ENCODE measurements at regions not wholly inside any gene's neighbourhood (a gene's known extent, or its start where the extent isn't known, plus 50 kb on each side); places are given as distances from the start of the nearest gene placed in this dataset.
"Not testable (repeated sequence)": the region's sequence is repeated elsewhere in the genome, so short reads cannot be mapped to it uniquely, and the experiment has no call there.

DNA sequence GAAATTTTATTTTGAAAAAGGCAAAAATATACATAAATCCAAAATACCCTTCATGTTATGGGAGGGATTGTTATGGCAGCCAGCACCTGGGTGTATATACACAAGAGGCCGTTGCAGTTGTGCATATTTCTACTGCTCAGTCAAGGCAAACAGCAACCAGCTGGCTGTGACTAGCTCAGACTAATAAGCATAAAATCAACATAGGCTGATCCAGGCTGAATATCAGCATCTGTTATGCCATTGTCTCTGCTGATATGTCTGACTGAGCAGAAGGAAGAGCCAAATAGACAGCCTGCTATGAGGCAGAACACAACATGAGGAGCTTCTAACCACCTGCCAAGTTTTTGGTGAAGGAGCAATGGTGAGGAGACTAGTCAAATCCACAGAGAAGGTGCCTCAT is 457.5 kb upstream of the ALCAM start:
- peak in 3 of 4 donors; percentile 30 to 44 (median 31) for DNase-seq (ENCODE audit: low read depth in 4 of 4, low spot score in 3 of 4)

DNA sequence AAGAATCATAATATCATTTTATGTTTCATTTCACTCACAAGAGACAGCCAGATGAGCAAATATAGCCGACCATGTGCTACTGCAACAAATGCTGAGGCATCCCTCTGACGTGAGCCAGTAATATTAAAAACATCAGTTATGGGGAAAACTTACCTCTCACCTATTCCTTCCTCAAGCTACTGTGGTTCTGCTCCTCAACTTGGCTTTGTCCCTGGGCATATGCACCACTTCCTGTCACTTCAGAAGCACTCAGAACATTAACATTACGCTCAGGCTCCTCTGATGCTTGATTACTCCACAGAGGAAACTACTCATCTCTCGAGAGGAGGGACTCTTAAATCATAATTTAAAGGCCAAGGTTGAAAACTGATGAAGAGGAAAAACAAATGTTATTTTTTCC is 457.0 kb upstream of the ALCAM start:
- no peak for DNase-seq (ENCODE audit: low read depth in 4 of 4, low spot score in 3 of 4)

GRCh38 chr3:104911376-104911775 is 455.3 kb upstream of the ALCAM start:
- no peak for DNase-seq (ENCODE audit: low read depth in 4 of 4, low spot score in 3 of 4)

DNA sequence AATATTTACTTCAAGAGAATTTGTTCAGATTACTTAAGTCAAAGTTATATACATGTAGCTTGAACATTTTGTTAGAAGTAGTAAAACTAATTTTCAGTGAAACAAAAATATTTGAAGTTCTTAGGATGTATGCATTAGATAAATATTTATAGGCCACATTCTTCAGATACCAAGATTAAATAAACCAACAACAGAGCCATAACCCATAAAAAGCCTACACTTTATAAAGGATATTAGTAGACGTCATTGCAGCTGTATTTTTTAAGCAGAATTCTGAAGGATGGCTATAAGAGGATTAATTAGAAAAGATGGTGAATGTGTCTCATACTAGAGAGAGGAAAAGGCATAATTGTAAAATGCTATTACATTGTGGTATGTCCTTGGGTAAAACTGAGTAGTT is 449.7 kb upstream of the ALCAM start:
- no peak for DNase-seq (ENCODE audit: low read depth in 4 of 4, low spot score in 3 of 4)

DNA sequence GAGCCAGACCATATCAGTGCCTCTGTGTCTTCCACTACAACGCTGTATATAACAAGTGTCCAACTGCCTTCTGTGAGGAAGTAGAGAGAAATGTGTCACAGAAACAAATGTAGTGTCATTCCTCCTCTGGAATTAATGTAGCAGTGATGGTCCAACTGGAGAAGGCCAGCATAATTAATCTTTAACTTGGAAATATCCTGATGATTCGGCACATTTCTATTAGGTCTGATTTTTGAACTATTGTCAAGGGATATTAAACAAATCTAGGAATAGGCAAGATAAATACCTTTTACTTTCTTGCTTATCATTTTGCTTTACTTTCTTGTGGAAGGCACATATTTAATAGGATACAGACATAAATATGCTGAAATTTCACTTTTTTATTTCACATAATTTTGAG is 446.2 kb upstream of the ALCAM start:
- no peak for DNase-seq (ENCODE audit: low read depth in 4 of 4, low spot score in 3 of 4)

GRCh38 chr3:104933972-104934371 is 432.7 kb upstream of the ALCAM start:
- no peak for DNase-seq (ENCODE audit: low read depth in 4 of 4, low spot score in 3 of 4)

- no peak for DNase-seq (ENCODE audit: low read depth in 4 of 4, low spot score in 3 of 4)
Observed at GRCh38 chr3:104935613-104936012, 431.1 kb upstream of the ALCAM start.

DNA sequence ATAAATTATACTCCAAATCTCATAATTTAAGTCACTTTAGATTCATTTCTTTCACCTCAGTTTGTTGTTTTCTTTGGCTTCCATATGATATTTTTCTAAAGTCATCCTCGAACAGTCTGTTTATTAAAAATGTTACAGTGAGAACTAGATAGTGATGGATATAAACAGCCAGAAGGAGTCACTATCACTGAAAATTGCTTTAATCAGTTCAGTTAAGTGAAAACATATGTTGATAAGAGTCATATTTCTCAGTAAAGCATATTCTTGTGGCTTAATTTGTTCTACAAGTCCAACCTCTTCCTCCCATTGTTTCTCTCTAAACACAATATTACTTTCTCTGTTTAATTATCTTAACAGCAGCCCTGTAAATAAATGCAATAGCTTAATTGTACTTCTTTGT is 427.5 kb upstream of the ALCAM start:
- DNase-seq (ENCODE audit: low read depth in 4 of 4, low spot score in 3 of 4): no peak

DNA sequence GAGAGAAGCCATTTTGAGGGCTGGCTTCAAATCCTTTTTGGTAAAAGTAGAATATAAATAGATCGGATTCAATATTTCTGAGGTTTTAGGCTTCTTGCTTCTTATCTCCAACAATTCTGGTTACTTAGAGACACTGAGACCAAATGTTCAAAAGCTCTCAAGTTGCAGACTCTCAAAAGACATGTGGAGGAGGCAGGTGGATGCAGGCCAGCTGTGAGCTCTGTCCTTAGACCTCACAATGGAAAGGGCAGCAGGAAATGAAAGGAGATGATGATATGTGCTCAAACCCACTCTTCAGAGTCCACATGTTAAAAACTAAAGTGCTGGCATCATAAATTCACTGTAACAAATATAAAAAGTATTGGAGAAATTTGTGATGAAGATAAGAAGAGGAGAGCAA is 424.9 kb upstream of the ALCAM start:
- no peak for DNase-seq (ENCODE audit: low read depth in 4 of 4, low spot score in 3 of 4)

- no peak for DNase-seq (ENCODE audit: low read depth in 4 of 4, low spot score in 3 of 4)
Observed at GRCh38 chr3:104943974-104944373, 422.7 kb upstream of the ALCAM start.

DNA sequence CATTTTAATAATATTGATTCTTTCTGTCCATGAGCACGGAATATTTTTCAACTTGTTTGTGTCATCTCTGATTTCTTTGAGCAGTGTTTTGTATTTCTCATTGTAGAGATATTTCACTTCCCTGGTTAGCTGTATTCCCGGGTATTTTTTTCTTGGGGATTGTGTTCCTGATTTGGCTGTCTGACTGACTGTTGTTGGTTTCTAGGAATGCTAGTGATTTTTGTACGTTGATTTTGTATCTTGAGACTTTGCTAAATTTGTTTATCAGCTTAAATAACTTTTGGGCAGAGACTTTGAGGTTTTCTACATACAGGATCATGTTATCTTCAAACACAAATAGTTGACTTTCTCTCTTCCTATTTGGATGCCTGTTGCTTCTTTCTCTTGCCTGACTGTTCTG is 418.8 kb upstream of the ALCAM start:
- DNase-seq (ENCODE audit: low read depth in 4 of 4, low spot score in 3 of 4): no peak

DNA sequence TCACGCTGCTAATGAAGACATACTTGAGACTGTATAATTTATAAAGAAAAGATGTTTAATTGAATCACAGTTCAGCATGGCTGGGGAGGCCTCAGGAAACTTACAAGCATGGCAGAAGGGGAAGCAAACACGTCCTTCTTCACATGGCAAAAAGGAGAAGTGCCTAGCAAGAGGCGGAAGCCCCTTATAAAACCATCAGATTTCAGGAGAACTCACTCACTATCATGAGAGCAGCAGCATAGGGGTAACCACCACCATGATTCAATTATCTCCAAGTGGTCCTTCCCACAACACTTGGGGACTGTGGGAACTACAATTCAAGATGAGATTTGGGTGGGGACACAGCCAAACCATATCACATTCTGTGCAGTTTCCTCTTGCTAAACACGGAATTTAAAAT is 416.9 kb upstream of the ALCAM start:
- not testable (repeated sequence) for DNase-seq (ENCODE audit: low read depth in 4 of 4, low spot score in 3 of 4)

GRCh38 chr3:104951426-104951825 is 415.3 kb upstream of the ALCAM start:
- DNase-seq (ENCODE audit: low read depth in 4 of 4, low spot score in 3 of 4): no peak

GRCh38 chr3:104952146-104952972 is 414.4 kb upstream of the ALCAM start:
- no peak for DNase-seq (ENCODE audit: low read depth in 4 of 4, low spot score in 3 of 4)

GRCh38 chr3:104956620-104957345 is 409.9 kb upstream of the ALCAM start:
- no peak for DNase-seq (ENCODE audit: low read depth in 4 of 4, low spot score in 3 of 4)

DNA sequence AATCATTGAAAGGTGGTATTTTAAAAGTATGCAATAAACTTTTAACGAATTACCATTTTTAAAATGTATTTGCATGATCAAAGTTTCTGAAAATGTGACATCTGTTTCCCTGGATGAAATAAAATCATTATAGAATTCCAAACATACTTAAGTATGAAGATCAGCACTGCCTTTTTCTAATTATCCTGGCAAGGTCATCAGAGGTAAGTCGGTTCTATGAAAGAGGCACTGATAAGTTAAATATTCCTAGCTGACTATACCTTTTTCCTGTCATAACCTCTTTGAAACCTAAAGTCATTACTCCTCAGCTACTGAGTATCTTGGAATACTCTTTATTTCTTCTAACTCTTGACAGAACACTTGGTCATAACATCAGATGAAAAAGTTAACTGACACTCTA is 406.1 kb upstream of the ALCAM start:
- DNase-seq (ENCODE audit: low read depth in 4 of 4, low spot score in 3 of 4): no peak

- DNase-seq (ENCODE audit: low read depth in 4 of 4, low spot score in 3 of 4): peak in 1 of 4 donors; percentile 8
Observed at GRCh38 chr3:104961851-104962250, 404.9 kb upstream of the ALCAM start.

- DNase-seq (ENCODE audit: low read depth in 4 of 4, low spot score in 3 of 4): no peak
Observed at GRCh38 chr3:104974316-104974715, 392.4 kb upstream of the ALCAM start.

- DNase-seq (ENCODE audit: low read depth in 4 of 4, low spot score in 3 of 4): no peak
Observed at GRCh38 chr3:104977719-104978118, 389.0 kb upstream of the ALCAM start.

DNA sequence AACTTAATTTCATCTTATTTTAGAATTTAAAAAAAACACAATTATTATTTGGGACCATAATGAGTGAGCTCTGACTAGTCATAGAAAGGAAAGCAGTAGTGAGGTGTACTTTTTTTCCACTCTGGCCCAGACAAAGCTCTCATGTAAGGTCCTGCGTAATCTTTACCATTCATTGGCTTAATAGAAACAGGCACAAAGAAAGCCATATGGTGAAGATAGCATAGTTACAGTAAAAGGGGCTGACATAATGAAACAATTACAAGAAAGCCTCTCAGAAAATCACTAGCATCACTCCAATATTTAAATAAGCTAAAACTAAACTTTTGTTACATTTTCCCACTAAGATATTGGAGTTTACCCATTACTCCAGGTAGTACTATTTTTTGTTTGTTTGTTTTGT is 384.6 kb upstream of the ALCAM start:
- no peak for DNase-seq (ENCODE audit: low read depth in 4 of 4, low spot score in 3 of 4)

DNA sequence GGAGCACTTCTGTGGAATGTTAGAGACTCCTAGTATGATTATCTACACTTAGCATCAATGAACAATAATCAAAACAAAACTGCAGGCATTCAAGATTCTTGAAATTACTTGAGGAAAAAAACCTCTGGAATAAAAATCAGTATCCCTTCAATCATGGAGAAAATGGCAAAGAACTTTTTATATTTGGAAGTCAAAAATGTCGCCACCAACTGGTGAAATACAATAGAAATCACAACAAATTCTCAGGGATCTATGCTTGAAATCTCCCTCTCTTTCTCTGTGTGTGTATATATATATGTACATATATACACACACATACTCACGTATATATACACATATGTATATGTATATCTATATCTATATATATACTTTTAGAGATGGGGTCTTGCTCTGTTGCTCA is 378.9 kb upstream of the ALCAM start:
- no peak for DNase-seq (ENCODE audit: low read depth in 4 of 4, low spot score in 3 of 4)

DNA sequence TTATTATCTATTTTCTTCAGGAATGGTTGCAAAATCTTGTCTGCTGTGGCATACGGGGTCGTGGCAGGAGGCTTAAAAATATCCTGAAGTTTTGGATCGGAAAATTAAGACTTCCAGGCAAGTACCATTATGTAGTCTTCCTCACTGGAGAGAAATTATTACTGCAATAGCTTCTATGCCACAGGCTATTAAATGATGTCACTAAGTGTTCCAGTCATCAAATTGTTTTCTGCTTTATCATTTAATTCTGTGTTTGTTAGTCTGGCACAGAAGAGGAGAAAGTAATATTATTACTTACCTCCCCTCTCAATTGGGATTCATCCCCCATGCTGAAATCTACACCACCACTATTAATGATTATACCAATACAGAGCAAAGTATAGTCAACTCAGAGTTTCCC is 378.2 kb upstream of the ALCAM start:
- no peak for DNase-seq (ENCODE audit: low read depth in 4 of 4, low spot score in 3 of 4)

Data from right renal pelvis (tissue), 4 donors.